MV-4-11 (cell line): ENCODE measurements at regions not wholly inside any gene's neighbourhood (a gene's known extent, or its start where the extent isn't known, plus 50 kb on each side); places are given as distances from the start of the nearest gene placed in this dataset.
"Not testable (repeated sequence)": the region's sequence is repeated elsewhere in the genome, so short reads cannot be mapped to it uniquely, and the experiment has no call there.

Experiments used
- DNase-seq: peaks from one replicate; lab custom pipeline; 2025; lab: John Stamatoyannopoulos, UW

DNA sequence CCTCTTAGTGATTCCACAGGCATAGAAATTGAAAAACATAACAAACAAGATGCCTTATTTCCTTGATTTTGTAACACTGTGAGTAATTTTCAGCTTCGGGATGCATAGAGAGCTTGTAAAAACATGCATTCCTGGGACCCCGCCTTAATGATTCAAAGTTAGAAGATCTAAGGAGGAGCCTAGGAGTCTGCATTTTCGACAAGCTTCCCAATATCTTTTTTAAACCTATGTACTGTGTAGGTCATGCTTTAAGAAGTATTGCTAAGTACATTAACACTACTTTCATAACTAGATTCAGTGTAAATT lies 109.8 kb upstream of the ZNF516 start:
- DNase-seq = no peak

DNA sequence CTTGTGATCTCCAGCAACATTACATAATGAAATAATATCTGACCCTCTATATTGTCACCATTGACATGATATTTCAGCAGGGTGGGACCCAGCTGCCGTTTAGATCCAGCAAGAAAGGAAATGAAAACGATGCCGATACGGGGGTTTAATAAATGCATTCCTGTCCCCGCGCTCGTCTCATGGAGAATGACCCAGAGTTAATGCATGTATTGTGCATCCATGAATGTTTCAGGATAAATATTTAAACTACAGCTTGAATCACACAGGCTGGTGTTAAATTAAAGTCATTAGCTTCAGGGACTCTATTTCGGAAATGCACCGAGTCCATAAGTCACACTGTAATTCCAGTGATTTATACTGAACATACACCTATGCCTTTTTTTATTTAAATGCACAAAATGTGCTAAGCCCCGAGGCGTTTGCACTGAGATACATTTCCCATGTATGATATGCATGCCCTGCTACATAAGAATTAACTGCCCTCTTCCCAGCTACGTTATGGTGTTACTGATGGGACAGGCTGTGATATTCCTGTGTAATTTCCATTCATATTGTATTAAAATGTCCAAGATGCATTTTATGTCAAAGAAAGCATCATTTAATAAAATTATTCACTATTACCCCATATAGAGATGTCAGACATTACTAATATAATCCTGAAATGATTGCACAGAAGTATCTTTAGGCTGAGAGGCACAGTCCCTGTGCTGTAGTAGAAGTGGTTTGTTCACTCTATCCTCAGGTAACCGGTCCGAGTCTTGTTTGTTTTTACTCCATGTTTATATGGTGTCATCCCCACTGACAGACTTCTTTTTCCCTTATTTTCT lies 109.3 kb upstream of the ZNF516 start:
- DNase-seq = no peak

DNA sequence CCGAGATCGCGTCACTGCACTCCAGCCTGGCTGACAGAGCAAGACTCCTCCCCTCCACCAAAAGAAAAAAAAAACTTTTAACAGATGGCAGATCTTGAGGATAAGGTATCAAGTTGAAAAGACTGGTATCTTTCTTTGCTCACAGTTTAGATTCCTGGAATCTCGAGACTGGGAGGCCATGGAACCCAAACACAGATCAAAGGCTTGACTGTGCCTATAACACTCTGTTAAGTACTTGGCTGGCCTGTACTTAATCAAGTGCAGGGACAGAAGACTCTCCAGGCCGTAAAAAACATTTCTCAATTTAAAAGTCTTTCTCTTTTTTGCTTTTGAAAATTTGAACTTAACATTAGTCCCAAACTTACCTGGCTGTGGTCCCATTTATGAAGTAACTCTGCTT lies 107.1 kb upstream of the ZNF516 start:
- no peak for DNase-seq

DNA sequence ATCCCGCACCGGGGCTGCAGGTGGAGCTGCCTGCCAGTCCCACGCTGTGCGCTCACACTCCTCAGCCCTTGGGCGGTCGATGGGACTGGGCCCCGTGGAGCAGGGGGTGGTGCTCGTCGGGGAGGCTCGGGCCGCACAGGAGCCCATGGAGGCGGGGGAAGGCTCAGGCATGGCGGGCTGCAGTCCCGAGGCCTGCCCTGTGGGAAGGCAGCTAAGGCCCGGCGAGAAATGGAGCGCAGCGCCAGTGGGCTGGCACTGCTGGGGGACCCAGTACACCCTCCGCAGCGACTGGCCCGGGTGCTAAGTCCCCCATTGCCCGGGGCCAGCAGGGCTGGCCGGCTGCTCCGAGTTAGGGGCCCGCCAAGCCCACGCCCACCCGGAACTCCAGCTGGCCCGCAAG lies 105.0 kb upstream of the ZNF516 start:
- not testable (repeated sequence) for DNase-seq

DNA sequence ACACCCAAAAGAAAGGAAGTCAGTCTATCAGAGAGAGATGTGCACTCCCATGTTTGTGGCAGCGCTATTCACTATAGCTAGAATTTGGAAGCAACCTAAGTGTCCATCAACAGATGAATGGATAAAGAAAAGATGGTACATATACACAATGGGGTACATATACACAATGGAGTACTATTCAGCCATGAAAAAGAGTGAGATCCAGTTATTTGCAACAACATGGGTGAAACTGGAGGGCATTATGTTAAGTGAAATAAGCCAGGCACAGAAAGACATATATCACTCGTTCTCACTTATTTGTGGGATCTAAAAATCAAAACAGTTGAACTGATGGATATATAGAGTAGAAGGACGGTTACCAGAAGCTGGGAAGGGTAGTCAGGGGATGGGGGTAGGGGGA lies 99.9 kb upstream of the ZNF516 start:
- no peak for DNase-seq

DNA sequence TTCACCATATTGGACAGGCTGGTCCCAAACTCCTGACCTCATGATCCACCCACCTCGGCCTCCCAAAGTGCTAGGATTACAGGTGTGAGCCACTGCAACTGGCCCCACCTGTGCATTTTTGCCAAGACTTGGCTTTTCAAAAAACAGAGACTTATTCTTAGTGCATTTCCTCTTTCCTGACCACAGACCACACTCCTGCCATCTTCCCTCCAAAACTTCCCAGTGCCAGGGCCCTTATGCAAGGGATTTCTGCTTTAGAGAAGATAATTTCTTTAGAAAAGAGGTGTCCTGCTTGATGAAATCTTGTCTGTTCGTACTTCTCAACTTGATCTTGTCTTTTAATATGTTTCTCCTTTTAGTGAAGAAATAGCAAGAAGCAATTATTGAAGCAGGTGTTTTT lies 98.8 kb upstream of the ZNF516 start:
- DNase-seq = peak; percentile 38

DNA sequence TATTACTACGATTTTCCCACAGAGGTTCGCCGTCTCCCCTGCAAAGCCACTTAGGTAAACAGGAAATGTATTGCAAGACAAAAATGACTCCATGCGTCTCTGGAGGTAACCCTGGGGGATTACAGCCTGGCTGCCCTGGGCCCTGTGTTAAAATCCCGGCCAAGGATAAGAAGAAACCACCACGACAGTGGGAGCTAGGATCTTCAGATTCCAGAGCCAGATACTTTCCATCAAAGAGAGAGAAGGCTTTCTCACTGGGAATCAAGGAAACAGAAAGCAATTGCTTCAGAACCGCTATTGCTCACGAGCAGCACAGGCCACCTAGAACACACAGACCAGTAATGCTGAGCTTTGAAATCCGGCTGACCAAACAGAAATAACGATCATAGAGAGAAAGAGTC lies 97.9 kb upstream of the ZNF516 start:
- DNase-seq = no peak

DNA sequence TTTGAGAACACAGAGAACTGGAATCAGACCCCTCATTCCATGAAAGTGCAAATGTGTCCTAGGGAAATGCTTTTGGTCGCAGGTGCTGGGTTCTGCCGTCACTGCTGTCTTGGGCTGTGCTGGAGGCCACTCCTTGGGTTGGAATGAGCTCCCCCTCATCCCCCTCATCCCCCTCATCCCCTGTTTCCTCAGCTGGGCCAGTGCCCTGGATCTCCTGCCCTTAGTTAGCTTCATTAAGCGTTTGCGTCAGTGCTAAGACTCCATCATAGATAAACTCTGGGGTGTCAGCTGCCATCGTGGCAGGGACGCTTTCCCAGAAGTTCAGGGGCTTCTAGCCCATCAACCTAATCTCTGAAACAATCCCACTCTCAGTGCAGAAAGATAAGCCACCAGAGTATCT lies 97.1 kb upstream of the ZNF516 start:
- DNase-seq = no peak

DNA sequence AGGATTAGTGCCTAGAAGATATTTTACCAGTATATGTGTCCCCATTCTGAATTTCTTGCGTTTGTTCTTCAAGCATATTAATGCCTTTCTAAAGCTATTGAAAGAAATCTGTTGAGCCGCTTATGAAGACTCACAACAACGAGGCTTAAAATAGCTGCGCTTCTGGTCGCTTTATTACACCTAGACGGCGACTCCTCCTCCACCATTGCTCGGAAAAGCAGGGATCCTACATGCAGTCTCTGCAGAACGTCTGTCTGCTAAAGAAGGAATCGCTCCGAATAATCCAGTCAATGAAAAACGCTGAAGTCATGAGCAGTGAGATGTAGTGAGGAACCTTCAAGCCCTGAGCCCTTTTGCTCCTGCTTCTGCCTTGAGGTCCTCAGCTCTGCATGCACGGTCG lies 94.8 kb upstream of the ZNF516 start:
- DNase-seq = no peak

DNA sequence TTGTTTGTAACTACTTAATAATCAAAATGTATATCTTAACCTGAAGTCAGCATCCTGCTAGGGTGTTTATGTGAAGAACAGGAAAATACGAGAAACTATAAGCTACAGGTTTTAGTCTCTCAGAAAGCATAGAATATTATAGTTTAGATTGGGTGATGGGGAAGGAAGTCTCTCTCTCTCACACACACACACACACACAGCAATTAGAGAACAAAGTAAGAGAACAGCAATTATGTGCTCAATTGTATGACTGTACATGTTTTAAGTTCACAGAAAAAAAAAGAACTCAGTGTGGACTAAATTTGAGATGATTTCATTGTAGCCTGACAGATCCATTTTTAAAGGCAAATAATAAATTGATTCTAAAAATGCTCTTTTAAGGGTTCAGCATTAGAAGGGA lies 94.3 kb upstream of the ZNF516 start:
- DNase-seq = peak; percentile 38

DNA sequence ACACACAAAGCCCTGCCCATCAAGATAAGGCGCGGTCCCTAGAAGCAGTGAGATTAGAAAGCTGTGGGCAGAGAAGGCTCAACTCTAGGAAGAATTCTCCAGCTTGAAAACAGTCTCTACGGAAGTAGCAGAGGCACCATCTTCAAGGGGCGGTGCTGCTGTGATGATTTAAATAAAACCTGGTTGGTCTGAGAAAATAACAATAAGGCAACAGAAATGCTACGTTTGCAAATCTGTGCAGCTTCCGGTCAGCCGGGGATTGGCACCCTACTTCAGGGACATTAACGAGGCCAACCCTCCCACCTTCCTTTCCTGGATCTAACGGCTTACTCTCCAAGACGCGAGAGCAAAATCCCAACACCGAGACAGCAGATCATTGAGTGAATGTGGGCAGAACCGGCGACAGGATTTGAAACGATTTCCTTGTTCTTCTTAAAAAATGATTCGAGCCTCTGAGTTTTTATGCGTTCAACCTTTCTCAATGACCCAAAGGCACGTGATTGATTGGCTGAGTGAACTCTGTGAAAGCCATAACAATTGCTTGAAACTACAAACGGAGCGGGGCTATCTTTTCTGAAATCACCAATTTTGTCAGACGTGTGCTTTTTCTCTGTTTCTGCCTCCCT lies 93.7 kb upstream of the ZNF516 start:
- DNase-seq = peak; percentile 46

DNA sequence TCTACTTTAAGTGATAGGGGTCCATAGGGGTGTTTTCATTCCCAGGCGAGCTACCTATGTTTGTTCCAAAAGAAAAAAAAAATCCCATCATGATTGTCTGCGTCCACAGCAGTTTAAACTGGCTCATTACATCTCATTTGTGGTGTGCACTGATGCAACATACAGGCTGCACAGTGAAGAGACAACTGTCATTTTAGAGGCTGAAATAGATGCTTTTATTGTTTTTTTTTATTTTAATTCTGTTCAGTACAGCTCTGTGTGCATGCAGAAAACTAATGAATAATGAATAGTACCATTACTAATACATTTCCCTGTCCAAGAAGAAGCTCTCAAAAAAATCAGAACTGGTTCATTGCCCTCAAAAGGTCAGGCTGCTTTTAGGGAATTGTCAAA lies 92.8 kb upstream of the ZNF516 start:
- no peak for DNase-seq

DNA sequence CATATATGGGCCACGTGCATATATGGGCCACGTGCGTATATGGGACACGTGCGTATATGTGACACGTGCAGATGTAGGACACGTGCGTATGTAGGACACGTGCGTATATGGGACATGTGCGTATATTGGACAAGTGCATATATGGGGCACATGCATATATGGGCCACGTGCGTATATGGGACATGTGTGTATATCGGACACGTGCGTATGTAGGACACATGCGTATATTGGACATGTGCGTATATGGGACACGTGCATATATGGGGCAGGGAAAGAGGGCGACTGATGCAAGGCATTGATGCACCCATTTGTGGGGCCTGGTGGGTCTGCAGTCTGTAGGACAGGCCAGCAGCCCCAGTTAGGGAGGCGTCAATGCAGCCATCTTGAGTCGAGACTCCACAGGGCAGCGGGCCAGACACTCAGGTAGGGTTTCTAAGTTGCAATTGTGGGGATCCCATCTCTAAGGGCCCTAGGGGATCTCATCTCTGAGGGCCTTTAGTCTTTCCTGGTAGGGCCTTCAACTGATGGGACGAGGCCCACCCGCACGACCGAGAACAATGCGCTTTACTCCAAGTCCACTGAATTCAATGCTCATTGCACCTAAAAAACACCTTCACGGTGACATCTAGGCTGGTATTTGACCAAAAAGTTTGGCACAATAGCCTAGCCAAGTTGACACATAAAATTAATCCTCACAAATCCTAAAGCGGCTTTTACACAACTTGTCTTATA lies 92.3 kb upstream of the ZNF516 start:
- DNase-seq = no peak

DNA sequence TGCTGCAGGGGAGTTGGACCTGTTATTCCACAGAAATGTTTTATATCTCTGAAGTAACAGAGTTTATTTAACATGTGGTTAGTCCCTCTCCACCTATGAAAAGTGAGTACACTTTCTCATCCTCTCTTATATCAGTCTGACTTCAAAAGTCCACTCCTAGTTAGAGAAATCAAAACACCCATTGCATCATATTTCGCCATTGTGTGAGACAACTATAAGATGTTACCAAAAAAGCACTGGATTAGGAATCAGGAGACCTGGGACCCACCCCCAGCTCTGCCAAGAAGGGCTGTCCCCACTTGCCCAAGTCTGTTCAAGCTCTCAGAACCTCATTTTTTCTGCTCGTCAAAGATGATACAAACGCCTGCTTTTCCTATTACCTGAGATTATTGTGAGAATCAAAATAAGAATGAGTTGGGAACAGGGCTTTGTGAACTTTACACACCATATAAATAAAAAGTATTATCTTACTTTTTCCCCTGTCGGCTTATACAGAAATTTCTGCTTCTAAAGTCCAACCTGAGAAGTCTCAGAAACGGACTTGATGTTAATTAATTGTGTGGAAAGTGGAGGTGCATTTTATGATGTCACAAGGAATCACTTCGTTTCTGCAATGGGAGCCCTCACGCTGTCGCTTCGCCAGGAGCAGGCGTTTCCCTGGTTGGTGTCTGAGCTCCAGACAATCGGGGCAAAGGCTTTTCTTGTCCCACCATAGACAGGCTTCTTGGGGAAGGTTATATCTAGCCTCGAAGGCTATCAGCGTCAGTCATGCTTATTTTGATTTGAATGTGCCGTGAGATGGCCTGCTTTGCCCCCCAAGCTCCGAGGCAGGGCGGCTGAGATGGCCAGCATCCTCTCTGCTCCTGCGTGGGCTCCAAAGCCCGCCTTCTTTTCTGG lies 89.6 kb upstream of the ZNF516 start:
- DNase-seq = no peak

DNA sequence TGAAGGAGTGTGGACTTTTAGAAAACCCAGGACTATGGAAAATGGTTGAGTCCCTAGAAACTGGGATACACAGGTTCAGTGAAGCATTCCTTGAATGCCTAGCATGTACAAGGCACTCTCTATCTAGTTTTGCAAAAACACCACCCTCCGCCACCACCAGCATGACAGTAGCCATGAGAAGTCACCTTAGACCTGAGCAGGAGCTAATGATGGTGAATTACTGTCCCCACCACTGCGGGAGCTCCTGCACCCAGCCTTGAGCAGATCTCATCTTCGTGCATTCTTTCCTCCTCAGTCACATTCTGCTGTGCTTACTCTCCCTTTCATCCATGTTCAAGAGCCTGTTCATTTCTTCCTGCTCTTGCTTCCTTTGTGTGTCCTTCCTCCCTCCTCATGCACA lies 86.2 kb upstream of the ZNF516 start:
- no peak for DNase-seq

DNA sequence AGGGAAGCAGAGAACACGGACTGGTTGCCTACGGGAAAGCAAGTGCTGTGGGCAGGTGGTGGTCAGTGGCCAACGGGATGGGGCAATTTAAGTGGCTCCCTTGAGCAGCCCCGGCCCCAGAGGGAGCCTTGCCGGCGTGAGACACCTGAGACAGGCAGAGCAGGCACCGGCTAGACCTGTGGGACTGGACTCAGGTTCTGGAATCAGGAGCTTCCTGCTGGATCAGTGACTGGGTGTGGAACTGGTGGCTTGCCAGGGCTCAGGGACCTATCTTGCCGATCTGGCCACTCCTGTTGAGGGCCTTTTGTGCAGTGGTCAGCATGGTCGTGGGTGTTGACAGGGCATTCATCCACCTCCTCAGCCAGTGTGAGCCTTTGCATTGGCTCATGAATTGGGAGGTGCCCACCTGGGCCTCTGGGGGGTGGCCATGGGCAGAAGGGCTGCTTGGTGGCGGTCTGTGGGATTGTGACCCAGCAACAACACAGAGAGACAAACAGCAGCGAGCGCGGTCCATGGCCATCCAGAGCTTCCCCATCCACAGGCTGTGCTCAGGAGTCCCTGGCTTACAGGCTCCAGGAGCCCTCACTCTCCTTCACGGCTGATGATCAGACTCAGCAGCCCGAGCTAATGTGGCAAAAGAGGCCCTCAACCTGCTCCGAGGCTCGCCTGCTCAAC lies 85.4 kb upstream of the ZNF516 start:
- no peak for DNase-seq

DNA sequence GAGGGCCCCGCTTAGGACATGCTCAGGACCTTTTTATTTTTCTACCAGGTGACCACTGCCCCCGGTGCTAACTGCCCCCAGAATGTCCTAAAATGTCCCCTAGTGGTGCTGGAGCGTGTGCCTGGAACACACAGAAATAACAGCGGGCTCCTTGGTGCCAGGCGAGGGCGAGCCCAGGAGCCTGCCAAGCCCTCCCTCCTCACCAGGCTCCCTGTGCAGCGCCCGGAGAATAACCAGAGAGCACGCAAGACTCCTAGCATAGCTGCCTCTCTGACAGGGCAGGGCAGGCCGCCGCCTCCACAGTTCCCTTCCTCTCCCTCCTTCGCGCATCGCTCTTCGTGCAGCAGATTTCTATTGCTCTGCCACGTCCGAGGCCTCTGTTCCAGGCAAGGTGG lies 84.3 kb upstream of the ZNF516 start:
- no peak for DNase-seq

DNA sequence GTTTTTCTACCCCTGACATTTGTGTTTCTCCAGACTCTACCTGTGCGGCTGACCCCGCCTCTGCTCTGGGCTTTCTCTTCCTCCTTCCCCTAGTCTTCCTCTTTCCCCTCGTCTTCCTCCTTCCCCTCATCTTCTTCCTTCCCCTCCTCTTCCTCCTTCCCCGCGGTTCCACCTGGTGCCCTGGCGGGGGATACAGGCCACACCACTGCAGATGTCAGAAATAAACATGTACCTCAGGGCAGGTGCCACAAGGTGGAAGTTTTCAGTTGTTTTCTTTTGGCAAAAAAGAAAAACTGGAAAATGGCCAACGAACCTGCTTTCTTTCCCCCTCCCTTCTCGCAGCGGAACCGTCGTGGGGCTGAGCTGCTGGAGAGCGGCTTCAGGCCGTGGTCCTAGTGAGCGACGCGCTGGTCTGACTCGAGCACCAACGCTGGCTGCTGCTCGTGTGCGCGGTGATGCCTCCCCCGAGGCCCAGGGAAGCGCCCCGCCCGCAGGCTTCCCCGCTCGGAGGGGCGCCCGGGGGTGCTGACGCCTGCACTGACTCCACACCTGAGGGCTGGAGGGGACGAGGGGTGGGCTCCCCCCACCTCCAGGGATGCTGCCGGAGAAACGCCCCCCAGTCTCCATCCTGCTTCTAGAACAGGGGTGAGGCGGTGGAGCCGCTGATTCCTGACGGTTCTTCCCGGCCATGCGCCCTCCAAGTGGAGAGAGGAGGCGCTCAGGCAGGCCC lies 83.7 kb upstream of the ZNF516 start:
- no peak for DNase-seq

DNA sequence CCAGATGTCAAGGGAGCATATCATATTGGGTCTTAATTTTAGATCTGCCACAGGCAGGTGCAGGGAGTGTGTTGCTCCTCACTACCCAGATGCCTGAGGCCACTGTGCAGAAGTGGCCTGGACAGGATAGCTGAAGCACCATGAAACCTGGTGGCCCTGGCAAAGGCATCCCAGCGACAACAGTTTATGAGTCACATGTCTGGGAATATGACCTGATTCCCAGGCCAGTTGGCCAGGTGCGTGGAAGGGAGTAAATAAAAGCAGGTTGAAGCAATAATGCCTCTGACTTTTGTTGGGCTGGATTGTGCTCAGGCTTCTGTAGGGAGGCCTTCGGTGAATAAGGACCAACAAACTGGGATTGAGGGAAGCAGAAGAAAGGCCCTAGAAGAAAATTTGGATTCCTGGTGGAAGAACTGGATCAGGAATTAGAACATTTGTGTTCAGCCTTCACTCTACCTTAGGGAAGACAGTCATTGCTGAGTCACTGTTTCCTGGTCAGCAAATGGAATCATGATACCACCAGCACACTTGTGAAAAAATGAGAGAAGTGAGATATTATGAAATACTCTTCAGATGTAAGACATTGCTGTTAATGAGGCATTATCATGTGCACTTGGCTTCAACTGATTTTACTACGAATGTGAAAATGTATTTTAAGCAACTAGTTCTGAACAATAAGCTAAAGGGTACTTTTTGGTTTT lies 78.4 kb upstream of the ZNF516 start:
- DNase-seq = peak; percentile 93

DNA sequence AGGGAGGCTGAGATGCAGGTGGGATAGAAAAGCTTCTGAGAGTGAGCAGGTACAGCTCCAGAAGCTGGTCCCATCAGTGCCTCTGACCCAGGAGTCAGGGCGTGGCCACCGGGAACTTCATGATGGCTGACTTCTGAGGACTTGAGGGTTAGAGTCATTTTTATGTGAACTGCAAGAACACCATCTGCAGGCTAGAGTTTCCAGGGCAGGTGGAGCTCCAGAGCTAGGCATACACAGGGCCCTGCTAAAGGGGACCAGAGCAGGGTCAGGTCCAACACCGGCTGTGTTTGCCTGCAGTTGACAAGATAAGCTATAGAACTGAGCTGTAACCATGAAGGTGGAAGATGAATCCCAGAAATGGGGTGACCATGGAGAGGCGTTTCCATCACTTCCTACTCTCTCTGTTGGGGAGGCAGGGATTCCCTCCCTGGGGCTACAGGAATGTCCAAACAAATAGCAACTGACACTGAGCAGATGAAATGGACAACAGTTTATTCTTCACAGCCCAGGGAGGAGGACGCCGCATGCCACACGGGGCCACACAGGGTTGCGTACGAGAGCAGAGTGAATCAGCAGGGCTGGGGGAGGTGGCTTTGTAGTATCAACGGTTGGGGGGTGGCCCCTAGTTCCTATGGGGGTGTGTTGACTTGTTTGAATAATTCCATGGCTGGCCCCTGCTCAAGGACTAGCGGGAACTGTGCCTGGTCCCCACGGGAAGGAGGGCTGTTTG lies 77.6 kb upstream of the ZNF516 start:
- peak; percentile 33 for DNase-seq
